ENCODE measurements at regions not wholly inside any gene's neighbourhood (a gene's known extent, or its start where the extent isn't known, plus 50 kb on each side); places are given as distances from the start of the nearest gene placed in this dataset.

DNA sequence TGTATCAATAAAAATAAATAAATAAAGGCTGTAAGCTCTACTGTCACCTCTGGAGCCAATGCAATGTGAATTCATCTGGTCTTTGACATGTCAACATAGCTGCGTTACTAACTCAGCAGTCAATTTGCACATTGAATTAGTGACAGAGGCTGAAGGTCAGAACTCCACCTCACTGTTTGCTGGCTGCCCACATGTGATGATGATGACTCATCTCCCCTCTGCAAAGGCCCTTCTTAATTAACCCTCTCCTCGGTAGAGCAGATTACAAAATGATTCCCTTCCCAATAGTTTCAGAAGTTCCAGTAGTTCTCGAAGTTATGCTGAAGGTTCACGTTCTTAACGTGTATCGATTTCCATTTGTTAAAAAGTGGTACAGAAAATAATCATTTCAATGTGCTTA, 1626.0 kb upstream of the TENM3 start:
- TF ChIP-seq POLR2A (IDR thresholded peaks at IDR 0.05), result no peak
- TF ChIP-seq, protein P1, sequence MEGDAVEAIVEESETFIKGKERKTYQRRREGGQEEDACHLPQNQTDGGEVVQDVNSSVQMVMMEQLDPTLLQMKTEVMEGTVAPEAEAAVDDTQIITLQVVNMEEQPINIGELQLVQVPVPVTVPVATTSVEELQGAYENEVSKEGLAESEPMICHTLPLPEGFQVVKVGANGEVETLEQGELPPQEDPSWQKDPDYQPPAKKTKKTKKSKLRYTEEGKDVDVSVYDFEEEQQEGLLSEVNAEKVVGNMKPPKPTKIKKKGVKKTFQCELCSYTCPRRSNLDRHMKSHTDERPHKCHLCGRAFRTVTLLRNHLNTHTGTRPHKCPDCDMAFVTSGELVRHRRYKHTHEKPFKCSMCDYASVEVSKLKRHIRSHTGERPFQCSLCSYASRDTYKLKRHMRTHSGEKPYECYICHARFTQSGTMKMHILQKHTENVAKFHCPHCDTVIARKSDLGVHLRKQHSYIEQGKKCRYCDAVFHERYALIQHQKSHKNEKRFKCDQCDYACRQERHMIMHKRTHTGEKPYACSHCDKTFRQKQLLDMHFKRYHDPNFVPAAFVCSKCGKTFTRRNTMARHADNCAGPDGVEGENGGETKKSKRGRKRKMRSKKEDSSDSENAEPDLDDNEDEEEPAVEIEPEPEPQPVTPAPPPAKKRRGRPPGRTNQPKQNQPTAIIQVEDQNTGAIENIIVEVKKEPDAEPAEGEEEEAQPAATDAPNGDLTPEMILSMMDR (IDR thresholded peaks at IDR 0.05), result no peak
